Endodermal cell (in vitro differentiated cells): ENCODE measurements at regions not wholly inside any gene's neighbourhood (a gene's known extent, or its start where the extent isn't known, plus 50 kb on each side); places are given as distances from the start of the nearest gene placed in this dataset.
A peak's percentile ranks its signal among the peaks of the same experiment; 100 is the strongest.

ENCODE experiments used
- DNase-seq: peaks from one replicate; pipeline ENCODE4 v3.0.0-alpha.2; 2017
- H3K27ac ChIP-seq: 2 replicates; pipeline ENCODE4 v1.5.1; 2013; ENCODE audit warnings: mild to moderate bottlenecking, low read depth, low read length, moderate library complexity
- H3K27me3 ChIP-seq: 2 replicates; pipeline ENCODE4 v1.6.1; 2013; ENCODE audit warnings: mild to moderate bottlenecking, low read length, moderate library complexity; ENCODE audit not compliant: insufficient read depth, control insufficient read depth, poor library complexity, severe bottlenecking
- H3K36me3 ChIP-seq: 2 replicates; pipeline ENCODE4 v1.7.0; 2013; ENCODE audit warnings: mild to moderate bottlenecking, low read length, moderate library complexity; ENCODE audit not compliant: control insufficient read depth, insufficient read depth
- H3K4me1 ChIP-seq: one replicate; pipeline ENCODE4 v1.7.0; 2013; ENCODE audit warnings: low read length; ENCODE audit not compliant: control insufficient read depth, insufficient read depth
- H3K4me3 ChIP-seq: 2 replicates; pipeline ENCODE4 v1.5.1; 2013; ENCODE audit warnings: mild to moderate bottlenecking, low read length, moderate library complexity
- H3K9ac ChIP-seq: 2 replicates; pipeline ENCODE4 v1.6.1; 2013; ENCODE audit warnings: mild to moderate bottlenecking, low read length, moderate library complexity; ENCODE audit not compliant: poor library complexity, severe bottlenecking; ENCODE audit errors: extremely low read depth
- H3K9me3 ChIP-seq: 2 replicates; pipeline ENCODE4 v1.6.1; 2013; ENCODE audit warnings: mild to moderate bottlenecking, low read length, moderate library complexity; ENCODE audit not compliant: control insufficient read depth
- H3K27ac Mint-ChIP-seq: 2 replicates; pipeline ENCODE4 v1.8.0; 2020; ENCODE audit warnings: mixed read lengths
- H3K27me3 Mint-ChIP-seq: 2 replicates; pipeline ENCODE4 v1.8.0; 2021; ENCODE audit warnings: mild to moderate bottlenecking, mixed read lengths; ENCODE audit not compliant: insufficient read depth
- H3K36me3 Mint-ChIP-seq: 2 replicates; pipeline ENCODE4 v1.8.0; 2020; ENCODE audit warnings: low read depth, mixed read lengths
- H3K4me1 Mint-ChIP-seq: 2 replicates; pipeline ENCODE4 v1.8.0; 2020; ENCODE audit warnings: mixed read lengths
- H3K4me3 Mint-ChIP-seq: 2 replicates; pipeline ENCODE4 v1.8.0; 2020; ENCODE audit warnings: mild to moderate bottlenecking, moderate library complexity, mixed read lengths
- H3K9me3 Mint-ChIP-seq: 2 replicates; pipeline ENCODE4 v1.8.0; 2020; ENCODE audit warnings: mild to moderate bottlenecking, mixed read lengths
- WGBS, 2 experiments: methylation state at CpG; one replicate each; pipeline versions ENCODE4 v1.1.5 to v1.1.7; 2013; ENCODE audit warnings: missing lambda C conversion rate in 2 of 2, mixed read lengths in 1 of 2; ENCODE audit not compliant: insufficient coverage in 1 of 2, insufficient read length in 1 of 2; 5-methylcytosine and 5-hydroxymethylcytosine counted together
- TF ChIP-seq, protein P1 (sequence below): fragments of 200-600 bp; sonication (generic); conservative IDR thresholded peaks from 2 replicates; pipeline ENCODE4 v1.5.0; 2021; ENCODE audit warnings: antibody characterized with exemption, mild to moderate bottlenecking

DNA sequence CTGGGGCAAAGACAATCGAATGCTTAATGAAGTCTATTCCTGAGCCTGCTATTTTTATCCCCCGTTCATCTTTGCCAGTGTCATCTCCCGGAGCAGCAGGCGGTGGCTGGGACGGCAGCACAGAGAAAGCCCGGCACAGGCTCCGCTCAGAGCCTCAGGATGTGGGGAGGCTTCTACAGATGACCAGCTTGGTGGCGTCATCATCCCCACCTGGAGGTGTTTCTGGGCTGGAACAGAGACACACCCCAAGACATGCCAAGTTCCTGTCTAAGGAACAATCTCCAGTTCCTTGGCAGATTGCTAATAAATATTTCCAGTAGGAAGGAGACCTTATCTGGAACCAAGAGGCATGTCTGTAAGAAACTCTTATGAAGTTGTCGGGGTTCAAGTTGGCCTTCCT lies 552.4 kb upstream of the MGMT start:
- TF ChIP-seq, protein P1, sequence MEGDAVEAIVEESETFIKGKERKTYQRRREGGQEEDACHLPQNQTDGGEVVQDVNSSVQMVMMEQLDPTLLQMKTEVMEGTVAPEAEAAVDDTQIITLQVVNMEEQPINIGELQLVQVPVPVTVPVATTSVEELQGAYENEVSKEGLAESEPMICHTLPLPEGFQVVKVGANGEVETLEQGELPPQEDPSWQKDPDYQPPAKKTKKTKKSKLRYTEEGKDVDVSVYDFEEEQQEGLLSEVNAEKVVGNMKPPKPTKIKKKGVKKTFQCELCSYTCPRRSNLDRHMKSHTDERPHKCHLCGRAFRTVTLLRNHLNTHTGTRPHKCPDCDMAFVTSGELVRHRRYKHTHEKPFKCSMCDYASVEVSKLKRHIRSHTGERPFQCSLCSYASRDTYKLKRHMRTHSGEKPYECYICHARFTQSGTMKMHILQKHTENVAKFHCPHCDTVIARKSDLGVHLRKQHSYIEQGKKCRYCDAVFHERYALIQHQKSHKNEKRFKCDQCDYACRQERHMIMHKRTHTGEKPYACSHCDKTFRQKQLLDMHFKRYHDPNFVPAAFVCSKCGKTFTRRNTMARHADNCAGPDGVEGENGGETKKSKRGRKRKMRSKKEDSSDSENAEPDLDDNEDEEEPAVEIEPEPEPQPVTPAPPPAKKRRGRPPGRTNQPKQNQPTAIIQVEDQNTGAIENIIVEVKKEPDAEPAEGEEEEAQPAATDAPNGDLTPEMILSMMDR: no peak
- Histone ChIP-seq H3K9me3 (no peaks in the 10 kb centered on the region), H3K4me1 (no peaks in the 10 kb centered on the region), H3K4me3 (no peak overlapping the region), H3K27me3 (no peaks in the 10 kb centered on the region), H3K9ac (no peak overlapping the region), H3K27ac (no peak overlapping the region), H3K36me3 (no peaks in the 10 kb centered on the region)
- peaks cover 4% of the 10 kb centered on the region for H3K9me3 Mint-ChIP-seq
- peak overlapping the region; percentile 35 for H3K27ac Mint-ChIP-seq
- DNase-seq: no peak
- no peaks in the 10 kb centered on the region for H3K27me3 Mint-ChIP-seq
- H3K4me1 Mint-ChIP-seq: no peaks in the 10 kb centered on the region
- no peak overlapping the region for H3K4me3 Mint-ChIP-seq
- H3K36me3 Mint-ChIP-seq: no peaks in the 10 kb centered on the region
- 91 to 94% methylated on average over 4 to 9 of the region's 9 CpGs for WGBS, 2 experiments

DNA sequence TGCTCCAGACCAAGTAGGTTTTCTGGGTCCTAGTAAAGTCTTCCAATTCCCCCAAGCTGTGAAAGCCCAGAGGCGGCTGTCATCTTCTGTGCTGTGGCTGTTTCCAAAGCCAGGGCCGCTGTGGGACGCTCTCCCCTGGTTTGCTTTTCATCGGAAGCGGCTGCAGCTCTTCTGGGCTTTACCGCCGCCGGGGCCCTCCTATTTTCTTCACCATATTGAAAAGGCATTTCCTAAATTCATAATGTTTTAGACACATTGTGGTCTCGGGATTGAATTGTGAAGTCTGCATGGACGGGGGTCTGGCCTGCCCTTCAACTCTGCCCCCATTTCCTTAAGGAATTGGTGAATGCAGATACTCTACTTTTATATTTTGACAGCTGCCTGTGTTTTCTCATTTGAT lies 551.4 kb upstream of the MGMT start:
- H3K4me3 ChIP-seq: no peak overlapping the region
- Mint-ChIP-seq H3K4me1 (no peaks in the 10 kb centered on the region), H3K9me3 (peaks cover 4% of the 10 kb centered on the region), H3K27me3 (no peaks in the 10 kb centered on the region), H3K36me3 (no peaks in the 10 kb centered on the region), H3K4me3 (no peak overlapping the region), H3K27ac (no peak overlapping the region)
- TF ChIP-seq, protein P1: no peak
- H3K9ac ChIP-seq: no peak overlapping the region
- H3K9me3 ChIP-seq: no peaks in the 10 kb centered on the region
- no peaks in the 10 kb centered on the region for H3K4me1 ChIP-seq
- WGBS, 2 experiments: 88 to 100% methylated on average over 4 to 10 of the region's 10 CpGs
- H3K27ac ChIP-seq: no peak overlapping the region
- no peak for DNase-seq
- no peaks in the 10 kb centered on the region for H3K36me3 ChIP-seq
- no peaks in the 10 kb centered on the region for H3K27me3 ChIP-seq

DNA sequence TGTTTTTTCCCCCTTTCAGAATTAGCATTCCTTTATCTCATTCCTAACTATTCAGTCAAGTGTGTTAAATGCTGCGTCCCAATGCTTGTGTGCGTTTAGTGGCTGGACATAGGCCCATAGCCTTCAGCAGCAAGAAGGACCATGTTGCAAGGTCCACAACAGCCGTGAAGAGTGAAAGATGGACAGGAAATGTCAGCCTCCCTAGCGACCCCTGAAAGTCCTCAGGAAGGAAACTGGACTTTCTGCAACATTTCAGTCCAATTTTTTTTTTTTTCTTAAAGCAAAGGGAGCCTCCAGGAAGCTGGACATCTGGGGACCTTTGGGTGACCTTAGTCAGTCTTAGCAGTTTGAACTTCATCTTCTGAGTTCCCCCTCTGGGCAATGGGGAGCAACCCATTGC lies 550.7 kb upstream of the MGMT start:
- WGBS, 2 experiments: 89 to 97% methylated on average over 3 to 4 of the region's 4 CpGs
- Histone ChIP-seq H3K9me3 (no peaks in the 10 kb centered on the region), H3K9ac (no peak overlapping the region), H3K36me3 (no peaks in the 10 kb centered on the region), H3K27me3 (no peaks in the 10 kb centered on the region), H3K4me1 (no peaks in the 10 kb centered on the region), H3K27ac (no peak overlapping the region), H3K4me3 (no peak overlapping the region)
- Mint-ChIP-seq H3K27ac (no peak overlapping the region), H3K36me3 (no peaks in the 10 kb centered on the region), H3K4me1 (no peaks in the 10 kb centered on the region), H3K27me3 (no peaks in the 10 kb centered on the region), H3K9me3 (peaks cover 4% of the 10 kb centered on the region), H3K4me3 (no peak overlapping the region)
- DNase-seq: no peak
- TF ChIP-seq, protein P1: no peak
